Cerebellar nuclear complex (tissue), 1 donor: ENCODE measurements at regions not wholly inside any gene's neighbourhood (a gene's known extent, or its start where the extent isn't known, plus 50 kb on each side); places are given as distances from the start of the nearest gene placed in this dataset.

Experiments
- DNase-seq, 2 experiments: peaks; one replicate each; lab custom pipeline; 2025; lab: John Stamatoyannopoulos, UW

DNA sequence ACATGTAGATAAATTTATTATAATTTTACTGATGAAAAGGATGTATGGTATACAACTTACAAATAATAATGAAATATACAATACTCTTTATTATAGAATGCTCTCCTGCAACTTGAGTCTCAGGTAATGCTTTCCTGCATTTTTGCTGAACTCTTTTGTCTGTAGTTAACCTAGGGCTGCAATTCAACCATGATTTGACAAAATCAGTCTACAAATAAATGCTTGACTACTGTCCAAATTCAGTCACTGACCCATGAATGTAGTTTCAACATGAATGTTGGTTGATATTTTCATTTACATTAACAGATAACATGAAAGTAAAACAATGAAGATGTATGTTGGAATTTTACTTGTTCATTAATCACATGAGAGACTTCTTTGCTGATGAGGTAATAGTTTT is 320.9 kb downstream of the ZSWIM6 start:
- DNase-seq = no peak

DNA sequence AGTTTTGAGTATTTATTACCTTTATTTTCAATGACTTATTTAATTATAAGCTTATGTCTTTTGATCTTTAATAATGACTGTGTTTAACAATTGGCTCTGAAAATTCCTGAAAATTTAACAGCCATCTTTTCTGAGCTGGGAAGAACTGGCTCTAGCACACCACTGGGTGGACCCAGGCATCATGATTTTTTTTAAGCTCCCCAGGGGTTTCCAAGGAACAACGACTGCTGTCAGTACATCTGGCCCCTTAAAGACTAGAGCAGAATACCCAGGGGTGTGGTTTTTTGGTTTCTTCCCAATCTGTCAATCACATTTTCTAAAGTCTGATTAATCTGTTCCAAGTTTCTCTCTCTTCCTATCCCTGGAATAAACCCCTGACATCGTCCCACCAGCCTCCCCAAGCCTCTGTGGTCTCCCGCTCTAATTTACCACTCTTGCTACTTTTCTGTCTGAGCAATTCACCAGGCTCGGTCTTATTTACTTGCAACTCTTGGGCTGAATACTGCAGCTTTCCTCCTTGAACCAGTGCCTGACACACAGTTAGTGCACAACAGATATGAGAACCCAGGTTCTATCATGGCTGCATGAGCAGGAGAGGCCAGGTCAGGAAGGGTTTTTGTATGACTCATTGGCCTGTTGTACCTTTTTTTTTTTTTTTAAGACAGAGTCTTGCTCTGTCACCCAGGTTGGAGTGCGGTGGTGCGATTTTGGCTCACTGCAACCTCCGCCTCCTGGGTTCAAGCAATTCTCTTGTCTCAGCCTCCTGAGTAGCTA is 321.9 kb downstream of the ZSWIM6 start:
- no peak for DNase-seq

DNA sequence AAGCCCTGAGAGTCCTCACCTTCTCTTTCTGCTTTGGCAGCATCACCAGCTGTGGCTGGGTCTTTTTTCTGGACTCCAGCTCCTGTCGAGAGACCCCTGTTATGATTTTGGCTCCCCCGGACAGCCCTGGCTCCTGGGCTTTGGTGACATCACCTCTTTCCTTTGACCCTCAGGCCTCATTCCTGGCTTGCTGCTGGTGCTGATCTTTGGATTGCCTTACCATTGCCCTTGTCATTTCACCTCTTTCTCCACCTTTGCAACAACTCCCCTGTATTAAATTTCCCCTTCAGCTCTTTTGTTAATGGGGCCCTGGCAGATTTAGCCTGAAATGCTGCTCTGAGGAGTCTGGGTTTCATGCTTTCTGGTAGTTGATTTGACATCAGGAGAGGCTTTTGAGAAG is 322.8 kb downstream of the ZSWIM6 start:
- no peak for DNase-seq

DNA sequence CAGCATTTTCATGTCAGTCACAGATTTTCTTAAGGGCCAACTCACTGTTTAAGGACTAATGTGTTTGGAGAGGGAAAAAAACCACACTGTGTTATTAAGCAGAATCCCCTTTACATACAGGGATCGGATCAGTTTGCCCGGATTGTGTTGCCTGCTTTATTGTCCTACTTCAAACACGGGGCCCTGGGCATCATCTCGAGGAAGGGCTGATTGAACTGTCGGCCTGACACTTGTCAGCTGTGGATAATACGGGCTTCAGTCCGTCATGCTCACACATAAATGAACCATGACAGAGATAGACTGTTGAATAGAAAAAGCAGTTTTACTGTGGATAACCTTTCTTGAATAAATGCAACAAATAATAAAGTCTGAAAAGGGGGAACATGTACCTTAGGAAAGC is 325.0 kb downstream of the ZSWIM6 start:
- no peak for DNase-seq

DNA sequence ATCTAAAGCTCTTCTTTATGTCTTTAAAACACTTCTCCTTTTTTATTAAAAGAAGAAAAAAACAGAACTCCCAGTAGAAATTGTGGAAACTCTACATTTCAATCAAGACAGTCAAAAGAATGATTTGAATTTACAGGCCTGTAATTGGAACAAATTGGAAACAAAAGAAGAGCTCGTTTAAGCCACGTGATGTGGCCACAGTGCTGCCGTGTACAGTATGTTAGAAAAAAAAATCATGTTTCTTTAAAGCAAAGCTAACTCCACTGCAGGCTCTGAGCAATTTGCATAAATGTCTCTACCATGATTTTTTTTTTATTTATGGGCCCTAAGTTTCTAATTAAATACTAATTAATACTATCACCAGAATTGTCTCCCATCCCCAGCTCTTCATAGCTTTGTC is 325.6 kb downstream of the ZSWIM6 start:
- no peak for DNase-seq

DNA sequence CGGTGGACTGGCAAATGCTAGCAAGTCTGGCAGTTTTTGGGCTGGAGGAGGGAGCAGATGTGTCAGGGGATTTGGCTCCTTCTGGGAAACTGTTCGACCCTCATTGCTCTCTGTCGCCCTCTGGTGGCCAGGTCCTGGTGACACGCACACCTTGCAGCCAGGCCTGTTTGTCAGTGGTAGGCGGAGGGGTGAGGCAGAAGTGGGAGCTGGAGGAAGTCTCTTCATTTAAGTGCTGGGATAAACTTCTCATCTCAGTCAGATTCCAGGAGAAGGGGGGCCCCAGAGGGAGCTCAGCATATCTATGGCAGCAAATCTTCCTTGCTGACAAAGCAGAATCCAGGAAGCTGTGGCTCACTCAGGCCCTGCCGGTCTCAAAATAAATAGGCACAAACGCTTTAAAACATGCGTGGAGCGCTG is 326.5 kb downstream of the ZSWIM6 start:
- DNase-seq = no peak

DNA sequence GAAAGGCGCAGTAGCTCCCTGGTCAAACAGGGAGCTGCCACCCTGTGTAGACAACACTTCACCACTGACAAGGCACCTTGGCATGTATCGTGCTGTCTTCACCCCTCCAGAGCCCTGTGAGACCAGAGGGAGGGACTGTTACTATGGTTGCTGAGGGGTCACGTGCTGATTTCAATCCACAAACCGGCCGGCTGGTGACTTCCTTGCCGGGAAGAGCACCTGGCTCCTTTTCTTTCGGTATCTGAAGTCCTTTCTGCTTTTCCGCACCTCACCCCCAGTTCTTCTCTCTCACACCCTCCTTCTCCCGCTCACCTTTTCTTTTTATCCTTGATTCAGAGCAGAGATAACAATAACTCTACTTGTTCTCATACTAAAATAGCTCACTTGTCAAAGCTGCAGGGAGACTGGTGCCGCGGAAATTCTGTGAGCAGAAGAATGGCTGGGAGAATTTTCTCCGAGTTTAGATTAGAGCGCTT is 327.2 kb downstream of the ZSWIM6 start:
- no peak for DNase-seq

DNA sequence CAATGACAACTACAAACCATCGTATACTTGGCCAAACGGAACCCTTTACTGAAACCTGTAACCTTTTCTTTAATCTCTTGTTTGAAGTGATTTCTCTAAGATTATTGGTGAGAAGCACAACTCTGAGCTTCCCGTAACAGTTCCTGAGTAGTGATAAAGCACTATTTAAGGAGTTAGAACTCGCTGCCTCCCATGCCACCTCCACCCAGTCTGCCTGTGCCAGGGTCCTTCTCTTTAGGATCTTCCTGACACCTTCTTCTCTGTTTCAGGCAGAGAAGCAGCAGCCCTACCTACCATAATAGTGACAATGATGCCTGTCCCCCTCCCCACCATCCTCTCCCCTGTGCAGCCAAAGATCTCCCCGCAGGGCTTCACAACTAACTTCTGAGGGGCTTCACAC is 330.6 kb downstream of the ZSWIM6 start:
- no peak for DNase-seq

DNA sequence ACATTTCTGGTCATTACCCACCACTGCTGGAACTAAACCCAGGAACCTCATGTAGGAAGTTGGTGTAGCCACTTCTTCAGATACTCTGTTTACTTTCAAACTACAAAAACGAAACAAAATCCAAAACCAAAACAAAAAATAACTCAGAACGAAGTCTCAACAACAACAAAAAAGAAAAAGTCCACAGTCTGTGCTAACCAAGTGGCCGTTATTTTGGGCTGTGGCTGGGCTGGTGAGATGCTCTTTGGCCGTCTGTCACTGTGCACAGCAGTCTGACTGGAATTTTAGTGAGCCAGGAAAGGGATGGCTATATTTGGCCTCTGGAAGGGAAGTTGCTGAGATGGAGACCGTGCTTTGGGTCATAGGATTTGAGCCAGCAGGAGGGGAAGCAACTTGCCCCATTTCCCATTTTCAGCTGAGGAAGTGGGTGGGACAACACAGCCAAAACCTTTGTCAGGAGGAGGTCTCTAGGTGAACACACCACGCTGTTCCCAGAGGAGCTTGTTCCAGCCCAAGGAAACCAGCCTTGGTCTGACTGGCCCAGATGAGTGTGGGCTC is 334.1 kb downstream of the ZSWIM6 start:
- no peak for DNase-seq

DNA sequence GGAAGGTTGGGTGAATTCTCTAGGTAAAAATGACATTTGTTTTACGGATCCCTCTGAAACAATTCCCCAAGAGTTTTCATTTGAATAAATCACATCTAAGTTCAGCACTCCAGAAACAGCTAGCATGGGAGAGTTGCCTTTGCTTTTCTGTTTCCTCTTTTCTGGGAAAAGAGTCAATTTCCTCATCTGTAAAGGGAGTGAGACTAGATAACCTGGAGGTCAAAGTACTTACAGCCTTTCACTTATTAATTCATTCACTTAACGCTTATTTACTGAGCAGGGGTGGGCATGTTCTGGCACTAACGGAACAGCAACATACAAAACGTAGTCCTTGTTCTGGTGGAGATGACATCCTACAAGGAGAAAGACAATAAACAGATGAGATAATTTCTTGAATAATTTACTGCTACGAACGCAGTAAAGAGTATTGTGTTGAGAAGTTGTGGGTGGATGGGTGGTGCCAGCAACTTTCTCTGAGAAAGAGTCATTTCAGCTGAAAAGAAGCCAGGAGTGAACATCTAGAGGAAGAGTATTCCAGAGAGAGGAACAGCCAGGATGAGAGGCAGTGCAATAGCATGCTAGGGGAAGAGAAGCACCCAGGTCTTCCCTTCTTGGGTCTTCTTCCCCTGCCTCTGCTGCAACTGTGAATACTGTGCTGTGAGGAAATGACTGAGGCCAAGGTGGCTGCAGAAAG is 335.6 kb downstream of the ZSWIM6 start:
- DNase-seq = no peak

DNA sequence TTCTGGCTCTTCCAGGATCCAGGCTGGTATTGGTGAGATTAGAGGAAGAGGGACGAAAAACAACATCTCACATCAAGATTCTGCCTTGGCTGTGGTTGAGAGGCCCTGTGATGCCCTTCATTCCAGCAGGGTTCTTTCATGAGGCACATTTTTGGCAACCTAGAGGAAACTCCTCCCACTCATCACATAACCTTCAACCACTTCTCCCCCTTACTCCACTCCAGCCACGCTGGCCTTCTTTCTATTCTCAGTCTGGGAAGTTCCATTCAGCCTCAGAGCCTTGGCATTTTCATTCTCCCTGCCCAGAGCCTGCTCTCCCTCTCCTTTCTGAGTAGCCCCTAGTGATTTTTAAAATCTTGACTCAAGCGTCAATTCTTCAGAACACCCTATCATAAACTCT is 337.5 kb downstream of the ZSWIM6 start:
- DNase-seq = no peak

DNA sequence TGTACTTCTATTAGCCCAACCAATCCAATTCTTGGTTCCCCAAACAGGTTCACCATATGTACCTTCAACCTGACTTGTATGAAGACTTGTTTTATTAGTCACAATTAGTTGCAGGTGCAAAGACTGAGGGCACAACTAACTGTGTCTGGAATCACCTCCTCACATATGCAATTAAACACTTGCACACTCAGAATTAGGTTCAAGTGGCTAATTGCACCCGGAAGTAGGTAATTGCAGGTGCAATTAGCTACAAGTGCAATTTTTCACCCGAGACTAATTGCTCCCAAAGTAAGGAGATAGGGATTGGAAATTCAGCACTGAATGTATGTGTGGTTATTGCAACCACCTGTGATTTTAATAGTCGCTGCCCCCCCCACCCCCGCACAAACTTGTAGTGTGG is 338.9 kb downstream of the ZSWIM6 start:
- DNase-seq = no peak

DNA sequence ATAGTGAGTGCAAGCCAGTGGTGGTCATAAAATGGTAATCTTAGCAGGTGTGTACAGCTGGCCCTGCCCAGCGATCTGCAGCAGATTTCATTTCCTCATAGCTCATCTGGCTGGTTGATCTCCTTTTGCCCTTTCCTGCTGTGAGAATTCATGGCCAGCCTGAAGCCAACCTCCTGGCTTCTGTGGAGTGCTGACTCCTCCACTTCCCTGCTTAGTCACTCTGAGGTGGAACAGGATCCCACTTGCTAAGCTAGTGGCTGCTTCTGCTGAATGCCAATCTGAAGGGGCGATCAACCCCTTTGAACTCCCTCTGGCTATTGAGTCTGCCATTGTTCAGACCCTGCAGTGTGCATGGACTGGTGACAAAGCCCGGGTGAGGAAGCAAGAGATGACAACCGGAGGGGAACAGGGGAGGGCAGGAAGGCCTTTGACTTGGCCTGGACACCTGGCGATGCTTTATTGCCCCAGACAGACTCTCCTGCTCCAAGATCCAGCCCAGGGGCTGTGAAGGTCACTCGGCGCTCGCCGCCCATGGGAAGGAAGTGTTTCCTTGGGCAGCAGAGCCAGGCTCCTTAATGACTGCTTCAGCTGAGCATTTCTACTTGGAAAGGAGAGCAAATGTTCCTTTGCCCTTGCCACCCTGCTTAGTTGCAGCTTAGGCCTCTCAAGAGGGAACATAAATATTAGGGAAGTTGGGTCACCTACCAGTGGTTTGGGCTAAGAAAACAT is 341.1 kb downstream of the ZSWIM6 start:
- DNase-seq = no peak

DNA sequence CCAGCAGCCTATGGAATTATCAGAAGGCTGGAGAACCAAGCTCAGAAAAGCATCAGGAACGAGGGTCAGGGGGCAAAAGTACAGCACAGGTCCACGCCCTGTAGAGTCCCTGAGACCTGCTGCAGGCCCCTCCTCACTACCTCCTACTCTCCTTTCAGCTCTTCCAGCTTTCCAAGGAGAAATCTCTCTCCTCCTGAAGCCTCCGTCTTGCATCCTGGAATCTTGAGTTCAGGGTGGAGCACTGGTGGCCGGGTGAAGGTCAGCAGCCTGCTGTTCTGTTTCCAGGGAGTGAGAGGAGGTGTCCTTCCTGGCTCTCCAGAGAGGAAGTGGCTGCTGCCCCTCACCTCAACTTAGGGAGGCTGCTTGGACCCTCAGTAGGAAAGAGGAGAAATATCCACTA is 342.3 kb downstream of the ZSWIM6 start:
- DNase-seq = no peak

DNA sequence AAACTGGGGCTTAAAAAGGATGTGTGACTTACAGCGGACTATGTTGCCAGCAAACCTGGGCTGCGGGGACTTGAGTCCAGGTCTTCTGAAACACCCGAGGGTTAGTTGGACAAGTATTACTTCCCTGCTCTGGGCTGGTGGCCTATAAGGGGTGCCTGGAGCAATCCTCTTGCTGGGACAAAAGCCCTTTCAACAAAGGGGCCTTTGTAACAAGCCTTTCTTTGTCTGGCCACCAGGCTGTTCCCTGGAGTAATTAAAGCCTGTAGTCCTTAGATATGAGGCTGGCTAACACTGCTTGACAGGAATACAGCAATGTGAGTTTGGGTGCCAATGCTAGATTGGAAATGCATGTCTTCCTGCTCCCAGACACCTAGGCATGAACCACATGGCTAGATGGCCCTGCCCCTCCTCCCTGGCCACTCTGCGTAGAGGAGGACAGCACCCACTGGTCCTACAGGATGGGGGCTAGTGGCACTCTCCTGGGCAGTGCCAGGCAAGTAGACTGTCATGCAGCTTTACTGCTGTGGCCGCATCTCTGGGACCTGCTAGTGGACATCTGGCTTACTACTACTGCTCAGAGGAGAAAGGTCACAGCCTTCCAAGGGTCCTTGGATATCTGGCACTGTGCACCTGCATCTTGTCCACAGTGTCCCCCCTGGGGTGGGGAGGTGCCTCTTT is 343.1 kb downstream of the ZSWIM6 start:
- DNase-seq = no peak

DNA sequence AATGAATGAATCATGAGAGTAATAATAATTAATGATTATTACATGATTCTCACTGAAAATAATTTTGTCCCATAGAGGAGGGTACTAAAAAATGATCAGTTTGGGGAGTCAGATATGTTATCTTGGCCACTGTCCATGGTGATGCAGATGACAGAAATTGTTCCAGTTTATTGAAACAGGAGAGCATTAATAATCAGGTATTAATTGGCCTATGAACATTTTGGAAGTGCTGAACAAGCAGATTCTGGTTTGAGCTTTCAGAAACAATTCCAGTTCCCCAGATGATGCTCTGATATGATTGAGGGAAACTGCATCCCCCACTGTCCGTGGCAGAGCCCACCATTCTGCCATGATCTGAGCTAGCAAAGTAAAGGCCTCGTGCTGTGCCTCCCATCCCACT is 345.2 kb downstream of the ZSWIM6 start:
- DNase-seq = no peak

DNA sequence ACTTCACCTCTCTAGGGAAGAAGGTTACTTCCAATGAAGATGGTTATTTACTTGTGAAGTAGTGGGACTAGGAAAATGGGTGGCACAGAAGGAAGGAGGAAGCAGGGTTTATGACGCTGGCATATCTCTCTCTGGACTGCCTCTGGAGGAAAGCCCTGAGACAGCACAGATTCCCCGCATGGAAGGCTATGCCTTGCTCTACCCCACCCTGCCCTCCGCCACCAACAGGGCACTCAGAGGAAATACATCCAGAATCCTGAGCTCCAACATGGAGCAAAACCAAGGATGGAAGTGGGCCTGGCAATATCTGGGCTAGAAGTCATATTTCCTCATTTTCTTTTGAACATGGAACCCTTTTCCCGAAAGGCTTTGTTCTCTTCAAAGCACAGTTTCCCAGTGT is 346.9 kb downstream of the ZSWIM6 start:
- DNase-seq = no peak

DNA sequence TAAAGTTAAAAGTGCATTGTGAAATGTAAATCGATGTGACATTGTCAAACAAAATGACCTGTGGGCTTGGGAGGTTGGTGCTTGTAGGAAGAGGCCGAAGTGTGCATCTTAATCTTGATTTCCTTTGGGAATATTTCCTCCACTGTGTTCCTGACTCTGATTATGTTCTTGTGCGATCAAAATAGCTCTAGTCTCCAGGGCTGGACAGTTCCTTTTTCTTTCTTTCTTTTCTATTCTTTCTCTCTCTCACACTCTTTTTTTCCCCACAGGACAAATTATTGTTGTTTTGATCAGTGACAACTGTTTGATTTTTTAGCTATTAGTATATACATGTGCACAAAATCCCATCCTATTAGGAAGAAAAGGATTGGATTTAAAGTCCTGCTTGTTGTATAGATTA is 347.5 kb downstream of the ZSWIM6 start:
- DNase-seq = no peak

DNA sequence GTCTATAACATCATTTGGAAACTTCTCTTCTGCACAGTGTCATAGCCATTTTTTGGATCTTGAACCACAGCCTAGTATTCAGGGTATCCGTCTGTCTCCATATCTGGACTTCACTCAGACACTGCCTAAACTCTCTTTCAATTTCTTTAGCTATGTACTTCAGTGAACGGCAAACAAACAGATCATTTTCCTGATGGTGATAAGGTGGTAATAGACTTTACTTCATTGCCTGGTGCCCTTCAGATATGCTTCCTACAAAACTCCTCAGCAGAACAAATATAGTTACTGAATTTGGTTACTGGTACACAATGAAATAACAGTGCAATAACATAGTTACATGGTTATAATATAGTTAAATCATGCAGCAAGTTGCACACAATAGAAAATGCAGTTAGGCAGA is 348.2 kb downstream of the ZSWIM6 start:
- DNase-seq = no peak

DNA sequence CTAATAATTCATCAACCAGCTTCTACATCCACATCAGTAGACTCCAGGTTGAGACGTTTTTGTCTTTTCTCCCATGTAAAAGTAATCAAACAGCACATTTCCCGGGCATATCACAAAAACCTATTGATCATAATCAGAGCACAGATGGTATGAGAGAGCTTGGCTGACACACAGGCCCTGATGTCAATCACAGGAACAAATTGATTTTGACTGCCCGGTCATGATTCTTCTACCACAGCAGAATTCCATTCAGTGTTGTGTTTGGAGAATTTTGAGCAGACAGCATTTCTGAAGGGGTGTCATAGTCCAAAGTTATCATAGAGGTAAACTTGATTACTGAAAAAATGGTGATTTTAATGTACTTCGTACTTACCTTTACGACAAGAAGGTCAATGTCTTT is 351.1 kb downstream of the ZSWIM6 start:
- DNase-seq = no peak

DNA sequence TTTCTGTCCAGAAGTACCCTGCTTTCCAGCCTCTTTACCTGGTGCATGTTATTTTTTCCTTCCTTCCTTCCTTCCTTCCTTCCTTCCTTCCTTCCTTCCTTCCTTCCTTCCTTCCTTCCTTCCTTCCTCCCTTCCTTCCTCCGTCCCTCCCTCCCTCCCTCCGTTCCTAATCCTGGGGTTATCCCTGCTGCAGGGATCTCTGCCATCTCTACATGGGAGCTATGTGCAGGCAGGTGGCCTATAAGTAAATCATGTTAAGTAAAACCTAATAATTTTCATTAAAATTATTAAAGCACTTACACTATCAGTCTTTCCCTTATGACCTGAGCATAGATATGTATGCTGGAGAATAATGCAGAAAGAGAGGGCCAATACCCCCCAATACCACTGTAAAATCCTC is 351.9 kb downstream of the ZSWIM6 start:
- no peak for DNase-seq
